ENCODE measurements at regions not wholly inside any gene's neighbourhood (a gene's known extent, or its start where the extent isn't known, plus 50 kb on each side); places are given as distances from the start of the nearest gene placed in this dataset.

DNA sequence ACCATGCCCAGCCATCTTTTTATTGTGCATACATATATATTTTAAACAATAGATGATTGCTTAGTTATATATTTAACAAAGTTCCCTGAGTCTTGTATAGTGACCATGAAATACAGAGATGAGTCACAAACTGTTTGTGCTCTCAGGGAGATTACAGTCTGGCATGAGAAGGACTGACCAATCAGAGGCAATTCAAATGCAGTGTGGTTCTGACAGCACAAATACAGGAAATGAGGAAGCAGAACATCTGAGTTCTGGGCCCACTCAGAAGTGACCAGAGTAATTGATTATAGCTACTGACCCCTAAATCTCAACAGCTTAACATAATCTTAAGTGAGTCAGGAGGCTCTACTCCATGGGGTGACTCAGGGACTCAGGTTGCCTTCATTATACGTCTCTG, 534.5 kb downstream of the OMA1 start:
- TF ChIP-seq, protein P1, sequence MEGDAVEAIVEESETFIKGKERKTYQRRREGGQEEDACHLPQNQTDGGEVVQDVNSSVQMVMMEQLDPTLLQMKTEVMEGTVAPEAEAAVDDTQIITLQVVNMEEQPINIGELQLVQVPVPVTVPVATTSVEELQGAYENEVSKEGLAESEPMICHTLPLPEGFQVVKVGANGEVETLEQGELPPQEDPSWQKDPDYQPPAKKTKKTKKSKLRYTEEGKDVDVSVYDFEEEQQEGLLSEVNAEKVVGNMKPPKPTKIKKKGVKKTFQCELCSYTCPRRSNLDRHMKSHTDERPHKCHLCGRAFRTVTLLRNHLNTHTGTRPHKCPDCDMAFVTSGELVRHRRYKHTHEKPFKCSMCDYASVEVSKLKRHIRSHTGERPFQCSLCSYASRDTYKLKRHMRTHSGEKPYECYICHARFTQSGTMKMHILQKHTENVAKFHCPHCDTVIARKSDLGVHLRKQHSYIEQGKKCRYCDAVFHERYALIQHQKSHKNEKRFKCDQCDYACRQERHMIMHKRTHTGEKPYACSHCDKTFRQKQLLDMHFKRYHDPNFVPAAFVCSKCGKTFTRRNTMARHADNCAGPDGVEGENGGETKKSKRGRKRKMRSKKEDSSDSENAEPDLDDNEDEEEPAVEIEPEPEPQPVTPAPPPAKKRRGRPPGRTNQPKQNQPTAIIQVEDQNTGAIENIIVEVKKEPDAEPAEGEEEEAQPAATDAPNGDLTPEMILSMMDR (IDR thresholded peaks at IDR 0.05) = no peak
- no peak for TF ChIP-seq POLR2A (IDR thresholded peaks at IDR 0.05)

Measured in body of pancreas (tissue), 4 donors.